Vagina (tissue), 2 donors: ENCODE measurements at regions not wholly inside any gene's neighbourhood (a gene's known extent, or its start where the extent isn't known, plus 50 kb on each side); places are given as distances from the start of the nearest gene placed in this dataset.

Experiments used
- CTCF ChIP-seq, 3 experiments: fragments of 450-650 bp in 2 of 3; fragments of 200-600 bp in 1 of 3; sonication (generic) in 1 of 3; IDR thresholded peaks; one replicate each; pipeline ENCODE4 v1.5.1; 2017 to 2019; ENCODE audit warnings: antibody characterized with exemption in 3 of 3, mild to moderate bottlenecking in 2 of 3, moderate library complexity in 2 of 3
- POLR2A ChIP-seq, 2 donors: fragments of 450-650 bp; IDR thresholded peaks; one replicate each; pipeline ENCODE4 v1.6.1; 2017; ENCODE audit warnings: antibody characterized with exemption in 2 of 2, mild to moderate bottlenecking in 2 of 2, moderate library complexity in 2 of 2

GRCh38 chr9:23907343-23907742 lies 81.3 kb upstream of the ELAVL2 start:
- TF ChIP-seq CTCF (IDR thresholded peaks at IDR 0.05) (no peak), POLR2A (IDR thresholded peaks at IDR 0.05) (no peak)
